B cell (primary cell): ENCODE measurements at regions not wholly inside any gene's neighbourhood (a gene's known extent, or its start where the extent isn't known, plus 50 kb on each side); places are given as distances from the start of the nearest gene placed in this dataset.

Experiments
- ATAC-seq: fragments of 200-7000 bp; cut with Tn5 transposase; one replicate; pipeline ENCODE4 v1.10.0; 2021; ENCODE audit warnings: low read depth, mild to moderate bottlenecking, moderate number of reproducible peaks, moderate library complexity
- CTCF ChIA-PET: fragments of 350-600 bp; sonication (Branson Sonifier 250); formaldehyde crosslinking; loops from one replicate; lab custom pipeline; 2021; ENCODE audit warnings: antibody characterized with exemption, inconsistent platforms; lab: Charles Lee
- POLR2A ChIA-PET: fragments of 350-600 bp; sonication (Branson Sonifier 250); formaldehyde crosslinking; loops from one replicate; lab custom pipeline; 2021; ENCODE audit warnings: antibody characterized with exemption; lab: Charles Lee
- DNase-seq: peaks from one replicate; pipeline ENCODE4 v3.0.0; 2013
- H2AFZ ChIP-seq: 2 replicates; pipeline ENCODE4 v1.6.1; 2012; ENCODE audit warnings: mild to moderate bottlenecking, low read depth, low read length; ENCODE audit not compliant: insufficient read depth, poor library complexity, severe bottlenecking
- H3K27ac ChIP-seq, 2 donors: 1 replicate in 1 of 2; 2 replicates in 1 of 2; pipeline ENCODE4 v1.5.1; 2012 to 2013; ENCODE audit warnings: low read length in 2 of 2, mild to moderate bottlenecking in 2 of 2, moderate library complexity in 1 of 2
- H3K27me3 ChIP-seq, 4 experiments: fragments of 200-600 bp in 1 of 4; sonication (generic) in 1 of 4; replicated peaks in 1 of 4; 1 replicate in 2 of 4; 2 replicates in 2 of 4; pipeline versions ENCODE4 v1.6.1 to v1.7.0; 2013 to 2016; ENCODE audit warnings: low read length in 3 of 4, mild to moderate bottlenecking in 2 of 4, mixed read lengths in 1 of 4, moderate library complexity in 1 of 4; ENCODE audit not compliant: insufficient read depth in 4 of 4, control insufficient read depth in 3 of 4; ENCODE audit errors: control extremely low read depth in 1 of 4
- H3K36me3 ChIP-seq, 2 experiments: replicated peaks in 1 of 2; 1 replicate in 1 of 2; 2 replicates in 1 of 2; pipeline versions ENCODE4 v1.6.1 to v1.7.1; 2013; ENCODE audit warnings: low read length in 1 of 2; ENCODE audit not compliant: insufficient read depth in 2 of 2, control insufficient read depth in 1 of 2; ENCODE audit errors: control extremely low read depth in 1 of 2, extremely low read depth in 1 of 2
- H3K4me1 ChIP-seq, 2 donors: fragments of 200-600 bp in 1 of 2; sonication (generic) in 1 of 2; 1 replicate in 1 of 2; 2 replicates in 1 of 2; pipeline versions ENCODE4 v1.5.1 to v1.6.1; 2013 to 2017; ENCODE audit warnings: low read length in 2 of 2; ENCODE audit not compliant: control insufficient read depth in 2 of 2, insufficient read depth in 2 of 2
- H3K4me2 ChIP-seq: replicated peaks from 2 replicates; pipeline ENCODE3; 2012; ENCODE audit warnings: mild to moderate bottlenecking, low read depth, low read length; ENCODE audit not compliant: poor library complexity, severe bottlenecking
- H3K4me3 ChIP-seq, 5 experiments: fragments of 200-600 bp in 1 of 5; sonication (generic) in 1 of 5; 1 replicate in 3 of 5; 2 replicates in 2 of 5; pipeline versions ENCODE4 v1.5.1 to v1.7.0; 2011 to 2016; ENCODE audit warnings: low read length in 4 of 5, mild to moderate bottlenecking in 4 of 5, low read depth in 2 of 5, control low read depth in 1 of 5, moderate library complexity in 1 of 5; ENCODE audit not compliant: insufficient read depth in 1 of 5; ENCODE audit errors: control extremely low read depth in 1 of 5, extremely low read depth in 1 of 5
- H3K79me2 ChIP-seq: fragments of 200-600 bp; sonication (generic); one replicate; pipeline ENCODE4 v1.6.0; 2016; ENCODE audit warnings: low read length; ENCODE audit not compliant: control insufficient read depth, insufficient read depth
- H3K9ac ChIP-seq: fragments of 200-600 bp; sonication (generic); 2 replicates; pipeline ENCODE4 v1.6.1; 2017; ENCODE audit warnings: mild to moderate bottlenecking, low read length, moderate library complexity
- H3K9me3 ChIP-seq, 3 donors: one replicate each; pipeline versions ENCODE4 v1.6.1 to v1.7.1; 2013; ENCODE audit warnings: low read length in 2 of 3; ENCODE audit not compliant: control insufficient read depth in 2 of 3, insufficient read depth in 1 of 3; ENCODE audit errors: control extremely low read depth in 1 of 3
- H4K20me1 ChIP-seq: 2 replicates; pipeline ENCODE4 v1.6.0; 2012; ENCODE audit warnings: mild to moderate bottlenecking, low read length; ENCODE audit not compliant: insufficient read depth, control insufficient read depth, poor library complexity, severe bottlenecking
- H3K27ac Mint-ChIP-seq: one replicate; pipeline ENCODE4 v1.8.0; 2021; ENCODE audit warnings: mixed read lengths
- H3K27me3 Mint-ChIP-seq: one replicate; pipeline ENCODE4 v1.8.0; 2021; ENCODE audit warnings: mixed read lengths
- H3K4me1 Mint-ChIP-seq: one replicate; pipeline ENCODE4 v1.8.0; 2021; ENCODE audit warnings: mixed read lengths
- H3K4me3 Mint-ChIP-seq: one replicate; pipeline ENCODE4 v1.8.0; 2021; ENCODE audit warnings: mixed read lengths
- H3K9me3 Mint-ChIP-seq: one replicate; pipeline ENCODE4 v1.8.0; 2022; ENCODE audit warnings: mixed read lengths; ENCODE audit not compliant: insufficient read depth
- CTCF ChIP-seq: fragments of 200-600 bp; IDR thresholded peaks from one replicate; pipeline ENCODE4 v1.8.0; 2022; ENCODE audit warnings: antibody characterized with exemption, mild to moderate bottlenecking
- EZH2 ChIP-seq: IDR thresholded peaks from 2 replicates; pipeline ENCODE4 v1.6.1; 2012; ENCODE audit warnings: borderline replicate concordance, low read depth, mild to moderate bottlenecking, moderate library complexity, low read length; ENCODE audit not compliant: insufficient read depth, poor library complexity, severe bottlenecking
- WGBS: methylation state at CpG from one replicate; pipeline ENCODE4 v1.1.5; 2013; ENCODE audit warnings: missing lambda C conversion rate; ENCODE audit not compliant: insufficient coverage; 5-methylcytosine and 5-hydroxymethylcytosine counted together
- intact Hi-C: fragments of 100-400 bp; cut with micrococcal nuclease; formaldehyde crosslinking; loops from one replicate; pipeline ENCODE4 v1.10.0; 2022

- POLR2A ChIA-PET, result no interaction called here
- ATAC-seq (no peak), DNase-seq (no peak)
- Histone ChIP-seq H3K4me3 (no peak overlapping the region), H3K27ac (no peak overlapping the region), H3K79me2 (no peaks in the 10 kb centered on the region), H3K9me3 (no peaks in the 10 kb centered on the region), H3K4me1 (no peaks in the 10 kb centered on the region), H3K9ac (no peak overlapping the region), H3K36me3 (no peaks in the 10 kb centered on the region), H4K20me1 (no peaks in the 10 kb centered on the region), H2AFZ (no peak overlapping the region), H3K27me3 (peaks cover 0 to 2% (median 0%) of the 10 kb centered on the region in 4 experiments), H3K4me2 (no peak overlapping the region)
- intact Hi-C loops, result no loop called here
- Mint-ChIP-seq H3K4me1 (no peaks in the 10 kb centered on the region), H3K4me3 (no peak overlapping the region), H3K27me3 (no peaks in the 10 kb centered on the region), H3K9me3 (no peaks in the 10 kb centered on the region), H3K27ac (no peak overlapping the region)
- TF ChIP-seq CTCF (no peak), EZH2 (no peak)
- CTCF ChIA-PET, result no interaction called here
- WGBS, result 80% methylated on average over 1 of the region's 2 CpGs
These were observed 127.9 kb downstream of the OR13H1 start for GRCh38 chrX:131671735-131672134.

GRCh38 chrX:131675596-131676194 is 131.8 kb downstream of the OR13H1 start:
- no CpG with 5 or more reads among the region's 1 CpG for WGBS
- H3K4me1 ChIP-seq, result no peaks in the 10 kb centered on the region
- Mint-ChIP-seq H3K27ac (no peak overlapping the region), H3K27me3 (no peaks in the 10 kb centered on the region), H3K4me1 (no peaks in the 10 kb centered on the region), H3K4me3 (no peak overlapping the region), H3K9me3 (no peaks in the 10 kb centered on the region)
- intact Hi-C loops, result no loop called here
- H3K36me3 ChIP-seq, result no peaks in the 10 kb centered on the region
- H4K20me1 ChIP-seq, result no peaks in the 10 kb centered on the region
- POLR2A ChIA-PET, result no interaction called here
- H3K9me3 ChIP-seq, result no peaks in the 10 kb centered on the region
- no peak overlapping the region for H3K9ac ChIP-seq
- CTCF ChIA-PET, result no interaction called here
- no peaks in the 10 kb centered on the region for H3K79me2 ChIP-seq
- no peak overlapping the region for H3K4me2 ChIP-seq
- DNase-seq, result no peak
- TF ChIP-seq EZH2, result no peak
- TF ChIP-seq CTCF, result peak; percentile 17
- no peak overlapping the region for H2AFZ ChIP-seq
- no peak overlapping the region for H3K27ac ChIP-seq
- peaks cover 0 to 2% (median 0%) of the 10 kb centered on the region in 4 experiments for H3K27me3 ChIP-seq
- no peak for ATAC-seq
- H3K4me3 ChIP-seq, result no peak overlapping the region
